HG03521 (cell line): ENCODE measurements at regions not wholly inside any gene's neighbourhood (a gene's known extent, or its start where the extent isn't known, plus 50 kb on each side); places are given as distances from the start of the nearest gene placed in this dataset.

ENCODE experiments used
- ATAC-seq: cut with Tn5 transposase; IDR thresholded peaks from one replicate; pipeline ENCODE4 v1.9.1; 2021; ENCODE audit warnings: mild to moderate bottlenecking, moderate library complexity; ENCODE audit not compliant: unreplicated experiment

GRCh38 chr3:98969295-98969694 is 67.8 kb upstream of the DCBLD2 start:
- no peak for ATAC-seq

- no peak for ATAC-seq
Observed at GRCh38 chr3:98968824-98969223, 67.3 kb upstream of the DCBLD2 start.

GRCh38 chr3:98968347-98968746 is 66.9 kb upstream of the DCBLD2 start:
- ATAC-seq, result no peak

- no peak for ATAC-seq
Observed at GRCh38 chr3:98967758-98968157, 66.3 kb upstream of the DCBLD2 start.

GRCh38 chr3:98966862-98967546 is 65.5 kb upstream of the DCBLD2 start:
- no peak for ATAC-seq

- ATAC-seq, result no peak
Observed at GRCh38 chr3:98966434-98966833, 64.9 kb upstream of the DCBLD2 start.

- no peak for ATAC-seq
Observed at GRCh38 chr3:98964784-98965183, 63.3 kb upstream of the DCBLD2 start.

GRCh38 chr3:98963546-98963945 is 62.1 kb upstream of the DCBLD2 start:
- no peak for ATAC-seq

GRCh38 chr3:98962951-98963350 is 61.5 kb upstream of the DCBLD2 start:
- ATAC-seq, result no peak

- no peak for ATAC-seq
Observed at GRCh38 chr3:98962189-98962930, 60.9 kb upstream of the DCBLD2 start.

- no peak for ATAC-seq
Observed at GRCh38 chr3:98961161-98962155, 60.0 kb upstream of the DCBLD2 start.

- ATAC-seq, result no peak
Observed at GRCh38 chr3:98957681-98958080, 56.2 kb upstream of the DCBLD2 start.

GRCh38 chr3:98956008-98956407 is 54.5 kb upstream of the DCBLD2 start:
- no peak for ATAC-seq

- ATAC-seq, result no peak
Observed at GRCh38 chr3:98954791-98955604, 53.5 kb upstream of the DCBLD2 start.

- ATAC-seq, result no peak
Observed at GRCh38 chr3:98954242-98954641, 52.7 kb upstream of the DCBLD2 start.

- no peak for ATAC-seq
Observed at GRCh38 chr3:98952404-98952803, 50.9 kb upstream of the DCBLD2 start.
